ENCODE measurements at regions not wholly inside any gene's neighbourhood (a gene's known extent, or its start where the extent isn't known, plus 50 kb on each side); places are given as distances from the start of the nearest gene placed in this dataset.

GRCh38 chr16:6656760-6657159 lies 675.9 kb upstream of the RBFOX1 start:
- TF ChIP-seq, protein P1, sequence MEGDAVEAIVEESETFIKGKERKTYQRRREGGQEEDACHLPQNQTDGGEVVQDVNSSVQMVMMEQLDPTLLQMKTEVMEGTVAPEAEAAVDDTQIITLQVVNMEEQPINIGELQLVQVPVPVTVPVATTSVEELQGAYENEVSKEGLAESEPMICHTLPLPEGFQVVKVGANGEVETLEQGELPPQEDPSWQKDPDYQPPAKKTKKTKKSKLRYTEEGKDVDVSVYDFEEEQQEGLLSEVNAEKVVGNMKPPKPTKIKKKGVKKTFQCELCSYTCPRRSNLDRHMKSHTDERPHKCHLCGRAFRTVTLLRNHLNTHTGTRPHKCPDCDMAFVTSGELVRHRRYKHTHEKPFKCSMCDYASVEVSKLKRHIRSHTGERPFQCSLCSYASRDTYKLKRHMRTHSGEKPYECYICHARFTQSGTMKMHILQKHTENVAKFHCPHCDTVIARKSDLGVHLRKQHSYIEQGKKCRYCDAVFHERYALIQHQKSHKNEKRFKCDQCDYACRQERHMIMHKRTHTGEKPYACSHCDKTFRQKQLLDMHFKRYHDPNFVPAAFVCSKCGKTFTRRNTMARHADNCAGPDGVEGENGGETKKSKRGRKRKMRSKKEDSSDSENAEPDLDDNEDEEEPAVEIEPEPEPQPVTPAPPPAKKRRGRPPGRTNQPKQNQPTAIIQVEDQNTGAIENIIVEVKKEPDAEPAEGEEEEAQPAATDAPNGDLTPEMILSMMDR (IDR thresholded peaks at IDR 0.05; ENCODE audit: insufficient read depth, low read depth, low read length, missing control alignments) = no peak
- H3K4me3 ChIP-seq (ENCODE audit: low read length) = no peak overlapping the region
- DNase-seq (ENCODE audit: low read depth) = no peak

DNA sequence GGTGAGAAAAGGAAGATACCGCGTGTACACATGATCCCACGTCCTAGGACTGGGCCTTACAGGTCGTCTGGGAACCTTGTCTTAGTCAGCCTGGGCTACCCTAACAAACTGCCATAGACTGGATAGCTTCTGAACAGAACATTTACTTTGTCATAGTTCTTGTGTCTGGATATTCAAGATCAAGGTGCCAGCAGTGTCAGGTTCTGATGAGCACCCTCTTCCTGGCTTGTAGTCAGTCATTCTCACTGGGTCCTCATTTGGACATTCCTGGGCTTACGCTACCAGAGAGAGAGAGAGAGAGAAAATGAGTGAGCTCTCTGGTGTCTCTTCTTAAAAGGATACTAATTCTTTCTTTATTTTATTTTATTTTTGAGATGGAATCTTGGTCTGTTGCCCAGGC lies 685.8 kb upstream of the RBFOX1 start:
- H3K4me3 ChIP-seq (ENCODE audit: low read length) = no peak overlapping the region
- TF ChIP-seq, protein P1 (IDR thresholded peaks at IDR 0.05; ENCODE audit: insufficient read depth, low read depth, low read length, missing control alignments) = no peak
- DNase-seq (ENCODE audit: low read depth) = no peak

DNA sequence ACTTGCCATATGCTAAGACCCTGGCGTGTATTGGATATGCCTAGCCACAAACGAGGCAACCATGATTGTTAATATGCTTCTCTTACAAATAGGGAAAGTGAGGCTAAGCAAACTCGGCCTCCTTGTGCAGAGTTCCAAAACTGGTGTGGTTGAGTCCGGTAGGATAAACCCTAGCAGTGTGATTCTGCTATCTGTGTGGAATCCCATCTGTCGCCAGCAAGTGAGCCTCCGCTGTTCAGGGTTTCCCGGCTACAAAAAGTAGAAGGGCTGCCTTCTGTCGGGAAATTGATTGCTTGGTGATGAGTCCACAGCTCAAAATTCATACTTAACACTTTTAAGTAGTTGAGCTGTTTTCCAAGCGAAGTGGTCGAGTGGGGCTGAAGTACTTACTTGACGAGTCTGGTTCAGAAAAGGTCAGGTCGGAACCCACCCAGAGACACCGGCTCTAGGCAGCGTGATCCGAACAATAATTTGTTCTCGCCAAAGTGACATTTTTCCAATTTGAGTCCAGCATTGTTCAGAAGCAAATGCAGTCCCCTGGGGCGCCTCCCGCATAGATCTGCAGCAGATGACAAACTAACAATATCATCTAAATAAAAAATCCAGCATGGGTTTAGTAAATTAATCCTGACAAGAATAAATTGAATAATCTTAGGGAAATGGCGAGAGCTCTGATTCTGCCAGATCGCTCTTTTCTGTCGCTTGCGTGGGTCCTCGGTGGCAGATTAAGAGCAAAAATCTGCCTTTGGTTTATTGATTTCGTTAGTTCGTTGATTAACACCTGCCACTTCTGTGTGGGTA lies 686.7 kb upstream of the RBFOX1 start:
- H3K4me3 ChIP-seq (ENCODE audit: low read length) = no peak overlapping the region
- TF ChIP-seq, protein P1 (IDR thresholded peaks at IDR 0.05; ENCODE audit: insufficient read depth, low read depth, low read length, missing control alignments) = no peak
- DNase-seq (ENCODE audit: low read depth) = no peak

- DNase-seq (ENCODE audit: low read depth) = no peak
- H3K4me3 ChIP-seq (ENCODE audit: low read length) = no peak overlapping the region
- TF ChIP-seq, protein P1 (IDR thresholded peaks at IDR 0.05; ENCODE audit: insufficient read depth, low read depth, low read length, missing control alignments) = no peak
These were observed 687.7 kb upstream of the RBFOX1 start for GRCh38 chr16:6644916-6645315.

- peak; percentile 64 for DNase-seq (ENCODE audit: low read depth)
- no peak overlapping the region for H3K4me3 ChIP-seq (ENCODE audit: low read length)
- TF ChIP-seq, protein P1 (IDR thresholded peaks at IDR 0.05; ENCODE audit: insufficient read depth, low read depth, low read length, missing control alignments) = peak; percentile 83
These were observed 689.5 kb upstream of the RBFOX1 start for GRCh38 chr16:6643080-6643686.

DNA sequence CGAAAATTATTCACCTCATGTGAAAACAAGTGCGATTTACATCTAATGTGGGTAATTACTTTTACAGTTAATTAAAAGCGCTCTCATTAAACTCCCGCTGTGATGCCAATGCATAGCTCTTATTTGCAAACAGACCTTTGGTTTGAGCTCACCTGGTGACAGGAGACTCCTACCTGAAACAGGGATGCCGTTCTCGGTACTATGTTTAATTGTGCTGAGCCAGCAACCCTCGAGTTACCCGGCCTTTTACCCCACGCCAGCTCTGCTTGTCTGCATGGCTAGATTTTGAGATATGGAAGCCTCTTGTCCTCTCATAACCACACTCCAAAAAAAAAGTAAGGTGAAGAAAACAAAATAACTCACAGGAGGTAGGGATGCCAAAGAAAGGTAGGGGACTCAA lies 690.4 kb upstream of the RBFOX1 start:
- no peak overlapping the region for H3K4me3 ChIP-seq (ENCODE audit: low read length)
- TF ChIP-seq, protein P1 (IDR thresholded peaks at IDR 0.05; ENCODE audit: insufficient read depth, low read depth, low read length, missing control alignments) = no peak
- DNase-seq (ENCODE audit: low read depth) = no peak

Measured in epithelial cell of esophagus (primary cell).